Upper lobe of right lung (tissue), 1 donor: ENCODE measurements at regions not wholly inside any gene's neighbourhood (a gene's known extent, or its start where the extent isn't known, plus 50 kb on each side); places are given as distances from the start of the nearest gene placed in this dataset.
A peak's percentile ranks its signal among the peaks of the same experiment; 100 is the strongest.
"Not testable (repeated sequence)": the region's sequence is repeated elsewhere in the genome, so short reads cannot be mapped to it uniquely, and the experiment has no call there.

ENCODE experiments used
- ATAC-seq: fragments of 200-7000 bp; cut with Tn5 transposase; one replicate; pipeline ENCODE4 v1.9.1; 2020; ENCODE audit warnings: mild to moderate bottlenecking, moderate library complexity
- DNase-seq: peaks from one replicate; pipeline ENCODE4 v3.0.0-alpha.2; 2020
- H3K27ac ChIP-seq: fragments of 200-600 bp; one replicate; pipeline ENCODE4 v1.8.0; 2022
- H3K27me3 ChIP-seq: fragments of 200-600 bp; one replicate; pipeline ENCODE4 v1.8.0; 2022; ENCODE audit warnings: mild to moderate bottlenecking
- H3K36me3 ChIP-seq: fragments of 200-600 bp; one replicate; pipeline ENCODE4 v1.8.0; 2022
- H3K4me1 ChIP-seq: fragments of 200-600 bp; one replicate; pipeline ENCODE4 v1.8.0; 2022
- H3K4me3 ChIP-seq: fragments of 200-600 bp; one replicate; pipeline ENCODE4 v1.8.0; 2022; ENCODE audit warnings: mild to moderate bottlenecking
- H3K9me3 ChIP-seq: fragments of 200-600 bp; one replicate; pipeline ENCODE4 v1.8.0; 2022
- CTCF ChIP-seq: fragments of 200-600 bp; IDR thresholded peaks from one replicate; pipeline ENCODE4 v1.8.0; 2022; ENCODE audit warnings: antibody characterized with exemption
- intact Hi-C: fragments of 100-400 bp; cut with DNase I; formaldehyde crosslinking; loops from one replicate; pipeline ENCODE4 v1.11.0; 2022
- donor health status: DM: no; HTN: yes; CAD: no; lungs with severe emphysema.

GRCh38 chr9:63784421-63784820 is 1500.6 kb downstream of the FOXD4L5 start:
- H3K4me1 ChIP-seq, H3K27me3 ChIP-seq, H3K4me3 ChIP-seq, intact Hi-C loops, H3K27ac ChIP-seq, H3K9me3 ChIP-seq, H3K36me3 ChIP-seq: not testable (repeated sequence)
- DNase-seq = peak; percentile 63
- ATAC-seq = peak; percentile 31

GRCh38 chr9:63781817-63782439 is 1503.1 kb downstream of the FOXD4L5 start:
- H3K36me3 ChIP-seq, intact Hi-C loops, H3K27me3 ChIP-seq, H3K9me3 ChIP-seq, H3K27ac ChIP-seq, H3K4me3 ChIP-seq, H3K4me1 ChIP-seq, ATAC-seq: not testable (repeated sequence)
- peak; percentile 51 for DNase-seq

GRCh38 chr9:63781390-63781789 is 1503.6 kb downstream of the FOXD4L5 start:
- ATAC-seq (peak; percentile 83), DNase-seq (peak; percentile 51)
- H3K4me1 ChIP-seq, H3K36me3 ChIP-seq, H3K27ac ChIP-seq, H3K9me3 ChIP-seq, intact Hi-C loops, H3K27me3 ChIP-seq, H3K4me3 ChIP-seq: not testable (repeated sequence)

GRCh38 chr9:63776220-63776619 is 1508.8 kb downstream of the FOXD4L5 start:
- H3K4me1 ChIP-seq, H3K4me3 ChIP-seq, DNase-seq, H3K9me3 ChIP-seq, H3K36me3 ChIP-seq, intact Hi-C loops, H3K27ac ChIP-seq, H3K27me3 ChIP-seq: not testable (repeated sequence)
- ATAC-seq = peak; percentile 57

GRCh38 chr9:63775092-63775426 is 1510.0 kb downstream of the FOXD4L5 start:
- H3K4me3 ChIP-seq, H3K36me3 ChIP-seq, DNase-seq, H3K9me3 ChIP-seq, H3K4me1 ChIP-seq, H3K27me3 ChIP-seq, intact Hi-C loops, H3K27ac ChIP-seq: not testable (repeated sequence)
- ATAC-seq = peak; percentile 20

- DNase-seq = peak; percentile 36
- ATAC-seq = peak; percentile 28
- intact Hi-C loops, H3K27ac ChIP-seq, H3K27me3 ChIP-seq, H3K4me3 ChIP-seq, H3K4me1 ChIP-seq, H3K9me3 ChIP-seq, H3K36me3 ChIP-seq: not testable (repeated sequence)
Measured at GRCh38 chr9:63774369-63775091, 1510.5 kb downstream of the FOXD4L5 start.

- H3K27me3 ChIP-seq, H3K4me3 ChIP-seq, H3K9me3 ChIP-seq, DNase-seq, H3K36me3 ChIP-seq, H3K27ac ChIP-seq, H3K4me1 ChIP-seq, intact Hi-C loops: not testable (repeated sequence)
- peak; percentile 35 for ATAC-seq
Measured at GRCh38 chr9:63762230-63762629, 1522.8 kb downstream of the FOXD4L5 start.

GRCh38 chr9:63729021-63729420 is 1556.0 kb downstream of the FOXD4L5 start:
- H3K27me3 ChIP-seq, H3K4me3 ChIP-seq, H3K27ac ChIP-seq, H3K4me1 ChIP-seq, H3K36me3 ChIP-seq, ATAC-seq, intact Hi-C loops, H3K9me3 ChIP-seq: not testable (repeated sequence)
- peak; percentile 45 for DNase-seq

GRCh38 chr9:63728287-63728686 is 1556.7 kb downstream of the FOXD4L5 start:
- intact Hi-C loops = no loop called here
- peak; percentile 34 for DNase-seq
- no peak for TF ChIP-seq CTCF
- H3K27me3 ChIP-seq = no peaks in the 10 kb centered on the region
- H3K4me3 ChIP-seq = no peak overlapping the region
- no peak overlapping the region for H3K27ac ChIP-seq
- H3K9me3 ChIP-seq = no peaks in the 10 kb centered on the region
- no peaks in the 10 kb centered on the region for H3K4me1 ChIP-seq
- no peaks in the 10 kb centered on the region for H3K36me3 ChIP-seq
- no peak for ATAC-seq

GRCh38 chr9:63708285-63708684 is 1576.7 kb downstream of the FOXD4L5 start:
- ATAC-seq, H3K4me3 ChIP-seq, H3K27ac ChIP-seq, intact Hi-C loops, H3K36me3 ChIP-seq, H3K27me3 ChIP-seq, H3K4me1 ChIP-seq, DNase-seq, H3K9me3 ChIP-seq: not testable (repeated sequence)

- intact Hi-C loops, H3K4me3 ChIP-seq, H3K27me3 ChIP-seq, H3K27ac ChIP-seq, DNase-seq, ATAC-seq, H3K9me3 ChIP-seq, H3K36me3 ChIP-seq, H3K4me1 ChIP-seq: not testable (repeated sequence)
Measured at GRCh38 chr9:63704456-63704855, 1580.6 kb downstream of the FOXD4L5 start.

- H3K4me1 ChIP-seq, ATAC-seq, intact Hi-C loops, H3K27me3 ChIP-seq, H3K27ac ChIP-seq, H3K9me3 ChIP-seq, H3K4me3 ChIP-seq, H3K36me3 ChIP-seq: not testable (repeated sequence)
- peak; percentile 78 for DNase-seq
Measured at GRCh38 chr9:63703670-63704069, 1581.3 kb downstream of the FOXD4L5 start.

GRCh38 chr9:63703138-63703665 is 1581.8 kb downstream of the FOXD4L5 start:
- intact Hi-C loops, H3K36me3 ChIP-seq, H3K27ac ChIP-seq, H3K4me3 ChIP-seq, H3K27me3 ChIP-seq, H3K9me3 ChIP-seq, H3K4me1 ChIP-seq, ATAC-seq, DNase-seq: not testable (repeated sequence)
